Aorta (tissue), 5 donors: ENCODE measurements at regions not wholly inside any gene's neighbourhood (a gene's known extent, or its start where the extent isn't known, plus 50 kb on each side); places are given as distances from the start of the nearest gene placed in this dataset.

ENCODE experiments used
- ATAC-seq: fragments of 200-7000 bp; cut with Tn5 transposase; one replicate; pipeline ENCODE4 v1.9.1; 2022; ENCODE audit warnings: moderate library complexity; ENCODE audit not compliant: low FRiP score
- DNase-seq, 2 donors: peaks; one replicate each; pipeline ENCODE4 v3.0.0-alpha.2; 2020
- H3K27ac ChIP-seq, 2 donors: one replicate each; pipeline ENCODE4 v1.5.1; 2013; ENCODE audit warnings: low read length in 2 of 2, mild to moderate bottlenecking in 2 of 2, moderate library complexity in 2 of 2, control low read depth in 1 of 2, inconsistent platforms in 1 of 2, low read depth in 1 of 2
- H3K27me3 ChIP-seq, 2 donors: one replicate each; pipeline ENCODE4 v1.6.1; 2013; ENCODE audit warnings: control low read depth in 1 of 2, low read length in 1 of 2, mild to moderate bottlenecking in 1 of 2, moderate library complexity in 1 of 2; ENCODE audit not compliant: insufficient read depth in 2 of 2, control insufficient read depth in 1 of 2
- H3K36me3 ChIP-seq, 2 donors: one replicate each; pipeline ENCODE4 v1.6.1; 2013; ENCODE audit warnings: control low read depth in 1 of 2, low read length in 1 of 2, mild to moderate bottlenecking in 1 of 2; ENCODE audit not compliant: insufficient read depth in 2 of 2, control insufficient read depth in 1 of 2
- H3K4me1 ChIP-seq, 2 donors: one replicate each; pipeline ENCODE4 v1.6.1; 2013; ENCODE audit warnings: low read length in 2 of 2, control low read depth in 1 of 2, mild to moderate bottlenecking in 1 of 2, moderate library complexity in 1 of 2; ENCODE audit not compliant: insufficient read depth in 2 of 2, control insufficient read depth in 1 of 2
- H3K4me3 ChIP-seq, 2 donors: one replicate each; pipeline ENCODE4 v1.5.1; 2013; ENCODE audit warnings: low read length in 2 of 2, control low read depth in 1 of 2, mild to moderate bottlenecking in 1 of 2
- H3K9me3 ChIP-seq: one replicate; pipeline ENCODE4 v1.6.1; 2013; ENCODE audit warnings: mild to moderate bottlenecking, low read length; ENCODE audit not compliant: control insufficient read depth
- WGBS, 2 donors: extraction: QIAGEN DNeasy Blood & Tissue Kit; methylation state at CpG; one replicate each; pipeline ENCODE4 v1.1.7; 2013; 5-methylcytosine and 5-hydroxymethylcytosine counted together
- intact Hi-C, 2 donors: fragments of 100-400 bp; cut with DNase I; formaldehyde crosslinking; loops; one replicate each; pipeline versions ENCODE4 v1.14.2 to v1.15.0; 2022
- donor health status: healthy with polysubstance abuse.
- donor health status: Bipolar disorder and iron deficiency.
- donor health status: DM: no; HTN: no; CAD: no.
- donor health status: DM: no; HTN: no; CAD: no.
- donor health status: DM: yes; HTN: yes; CAD: no.

DNA sequence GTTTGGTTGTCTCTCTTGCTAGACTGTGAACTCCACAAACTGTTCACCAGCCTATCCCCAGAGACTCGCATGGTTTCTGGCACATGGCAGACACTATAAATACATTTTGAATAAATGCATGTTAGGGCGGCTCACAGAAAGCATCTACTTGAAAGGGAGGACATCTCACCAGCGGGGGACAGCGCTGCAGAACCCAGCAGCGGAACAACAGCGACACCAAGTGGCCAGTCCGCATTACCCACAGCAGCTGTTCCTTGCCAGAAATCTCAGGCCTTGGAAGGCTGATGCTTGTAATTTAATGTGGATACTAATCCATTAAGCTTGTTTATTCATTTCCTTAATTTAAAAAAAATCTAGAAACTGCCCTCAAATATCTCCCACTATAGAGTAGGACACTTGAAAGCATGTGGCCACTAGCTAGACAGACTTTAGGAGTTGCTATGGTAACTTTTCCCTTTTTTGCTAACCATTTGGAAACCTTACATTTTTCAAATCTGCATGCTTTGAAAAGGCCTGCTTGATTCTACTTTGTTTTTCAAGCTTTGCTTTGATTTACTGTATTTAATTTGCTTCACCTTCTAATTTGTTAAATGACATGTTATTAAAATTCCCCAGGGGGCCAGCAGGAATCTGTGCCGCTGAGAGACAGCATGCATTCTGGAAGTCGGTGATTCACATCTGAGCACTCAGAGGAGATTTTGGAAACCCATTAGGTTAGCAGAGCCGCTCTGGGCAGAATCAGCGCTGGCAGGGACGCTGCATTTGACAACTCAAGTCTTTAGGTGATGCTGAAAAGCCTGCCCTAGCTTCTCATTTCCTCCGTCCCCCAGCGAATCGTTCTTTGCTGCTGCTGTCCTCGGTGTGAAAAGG lies 63.5 kb upstream of the SSX2IP start:
- H3K27me3 ChIP-seq = no peaks in the 10 kb centered on the region
- H3K4me1 ChIP-seq = no peaks in the 10 kb centered on the region
- intact Hi-C loops = loop anchor here (1.0 to 10.0 kb wide), 4 partner anchors 85 to 609 kb away; partner anchors contain the start of gene PRKACB (in 1 of the 2)
- no peaks in the 10 kb centered on the region for H3K9me3 ChIP-seq
- peak; percentile 84 for ATAC-seq
- H3K27ac ChIP-seq = no peak overlapping the region
- no peaks in the 10 kb centered on the region for H3K36me3 ChIP-seq
- no peak overlapping the region for H3K4me3 ChIP-seq
- peak; percentile 85 to 90 for DNase-seq
- 31 to 41% methylated on average over 16 of the region's 16 CpGs for whole genome bisulfite sequencing, 2 donors

DNA sequence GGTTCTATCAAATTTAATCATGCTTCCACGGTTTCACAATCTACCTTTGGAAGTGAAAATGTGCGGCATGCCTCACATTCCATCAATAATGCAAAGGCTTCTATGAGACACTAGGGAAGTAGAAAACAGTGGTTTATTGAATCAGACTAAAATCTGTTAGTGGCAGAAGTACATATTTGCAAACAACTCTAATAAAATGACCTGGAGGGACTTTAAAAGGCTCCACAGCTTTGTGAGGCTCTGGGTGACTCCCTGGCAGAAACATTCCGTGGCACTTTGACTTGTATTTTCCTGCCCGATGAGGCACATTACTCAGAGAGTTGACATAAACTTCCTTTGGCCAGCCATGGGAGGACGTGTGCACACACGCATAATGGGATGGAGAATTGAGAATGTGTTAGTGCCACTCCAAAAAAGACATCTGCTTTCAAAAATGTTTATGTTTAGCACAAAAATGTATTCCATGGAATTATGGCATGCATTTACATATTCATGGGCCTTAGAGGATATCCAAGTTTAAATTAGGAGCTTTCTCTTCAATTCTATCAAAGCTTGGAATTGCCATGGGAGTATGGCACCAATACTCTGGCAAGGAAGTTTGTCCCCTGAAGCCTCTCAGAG lies 60.0 kb upstream of the SSX2IP start:
- no peak for DNase-seq
- ATAC-seq = no peak
- Histone ChIP-seq H3K4me1 (no peaks in the 10 kb centered on the region), H3K27me3 (no peaks in the 10 kb centered on the region), H3K9me3 (no peaks in the 10 kb centered on the region), H3K4me3 (no peak overlapping the region), H3K36me3 (no peaks in the 10 kb centered on the region), H3K27ac (no peak overlapping the region)
- 28 to 38% methylated on average over 6 of the region's 6 CpGs for WGBS, 2 donors
- intact Hi-C loops = loop anchor here (5.0 to 10.0 kb wide), 2 partner anchors 128 to 605 kb away; partner anchors contain the start of gene PRKACB (in 1 of the 2)

DNA sequence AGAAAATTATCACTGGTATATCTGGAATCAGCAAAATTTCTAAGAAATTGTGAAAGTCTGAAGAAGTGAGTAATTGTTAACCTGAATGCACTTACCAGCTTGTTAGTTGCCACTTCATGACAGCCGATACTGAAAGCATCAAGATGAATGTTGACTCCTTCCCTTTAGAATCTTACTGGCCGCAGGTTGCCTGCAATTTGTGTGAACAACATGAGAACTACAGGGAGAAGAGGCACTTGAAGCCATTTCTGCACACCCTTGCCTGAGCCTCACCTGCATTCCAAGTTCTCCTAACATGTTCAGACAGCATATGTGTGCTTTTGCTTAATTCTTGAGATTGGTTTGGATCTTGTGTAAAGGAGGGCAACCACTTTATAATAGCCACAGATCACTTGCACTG lies 59.2 kb upstream of the SSX2IP start:
- Histone ChIP-seq H3K36me3 (no peaks in the 10 kb centered on the region), H3K9me3 (no peaks in the 10 kb centered on the region), H3K4me1 (no peaks in the 10 kb centered on the region), H3K27ac (no peak overlapping the region), H3K27me3 (no peaks in the 10 kb centered on the region), H3K4me3 (no peak overlapping the region)
- ATAC-seq (no peak), DNase-seq (no peak)
- intact Hi-C loops = no loop called here
- WGBS, 2 donors = 92 to 95% methylated on average over 2 of the region's 2 CpGs

DNA sequence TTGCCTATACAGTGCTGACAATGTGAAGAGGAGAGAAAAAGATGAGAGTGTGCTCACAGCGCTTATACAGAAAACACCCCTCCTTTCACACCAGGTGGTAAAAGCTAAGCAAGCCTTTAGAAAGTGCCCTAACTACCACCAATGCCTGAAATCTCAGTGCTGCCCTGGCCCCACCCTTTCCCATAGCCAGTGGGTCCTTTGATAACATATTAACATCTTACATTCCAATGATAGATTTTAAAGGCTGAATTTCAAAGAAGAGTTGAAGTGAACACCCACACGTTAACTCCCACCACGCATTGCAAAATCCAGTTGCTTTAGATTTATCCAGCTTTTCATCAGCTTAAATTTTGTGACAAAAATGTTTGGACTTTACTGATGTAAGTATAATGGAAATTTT lies 58.1 kb upstream of the SSX2IP start:
- Histone ChIP-seq H3K27me3 (no peaks in the 10 kb centered on the region), H3K4me3 (no peak overlapping the region), H3K9me3 (no peaks in the 10 kb centered on the region), H3K27ac (no peak overlapping the region), H3K4me1 (no peaks in the 10 kb centered on the region), H3K36me3 (no peaks in the 10 kb centered on the region)
- intact Hi-C loops = no loop called here
- no peak for ATAC-seq
- no peak for DNase-seq
- WGBS, 2 donors = 88 to 94% methylated on average over 3 of the region's 3 CpGs

DNA sequence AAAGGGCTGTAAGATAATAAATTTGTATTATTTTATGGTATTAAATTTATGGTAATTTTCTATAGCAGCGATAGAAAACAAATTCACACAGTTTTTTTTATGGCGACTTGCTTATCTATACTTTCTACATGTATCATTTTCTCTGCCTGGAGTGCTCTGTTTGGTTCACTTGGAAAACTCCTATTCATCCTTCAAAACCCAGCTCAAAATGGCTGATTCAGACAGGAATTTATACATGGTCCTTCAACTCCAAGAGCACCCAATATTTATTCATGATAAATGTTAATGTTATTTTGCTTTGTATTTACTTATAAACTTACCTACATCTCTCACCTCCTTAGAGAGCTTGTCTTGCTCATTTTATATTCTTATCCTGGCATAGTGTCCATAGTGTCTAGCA lies 55.6 kb upstream of the SSX2IP start:
- intact Hi-C loops = no loop called here
- ATAC-seq = no peak

GRCh38 chr1:84743896-84744295 lies 53.6 kb upstream of the SSX2IP start:
- intact Hi-C loops = no loop called here

More for the DNA sequence above, 55.6 kb upstream of the SSX2IP start:
- Histone ChIP-seq H3K36me3 (no peaks in the 10 kb centered on the region), H3K27me3 (no peaks in the 10 kb centered on the region), H3K4me3 (no peak overlapping the region), H3K27ac (no peak overlapping the region), H3K9me3 (no peaks in the 10 kb centered on the region), H3K4me1 (no peaks in the 10 kb centered on the region)
- WGBS, 2 donors = 94 to 96% methylated on average over 2 of the region's 2 CpGs
- DNase-seq = no peak

DNA sequence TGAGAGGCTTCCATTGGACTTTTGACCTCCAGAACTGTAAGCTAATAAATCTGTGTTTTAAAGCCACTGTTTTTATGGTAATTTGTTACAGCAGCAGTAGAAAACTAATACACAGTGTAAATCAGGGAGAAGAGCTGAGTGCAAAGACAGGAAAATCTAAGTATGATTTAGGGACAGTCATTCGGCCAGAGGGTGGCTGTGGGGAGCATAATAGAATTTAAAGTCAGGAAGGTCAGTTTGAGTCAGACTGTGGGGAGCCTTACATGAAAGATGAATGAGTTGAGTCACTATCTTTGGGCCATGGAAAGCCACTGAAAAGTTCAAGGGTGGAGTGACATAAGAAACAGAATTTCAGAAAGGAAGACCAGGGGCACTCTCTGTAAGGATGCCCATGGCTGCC lies 52.4 kb upstream of the SSX2IP start:
- WGBS, 2 donors = 89 to 90% methylated on average over 1 of the region's 1 CpG
- Histone ChIP-seq H3K4me1 (no peaks in the 10 kb centered on the region), H3K9me3 (no peaks in the 10 kb centered on the region), H3K36me3 (no peaks in the 10 kb centered on the region), H3K4me3 (no peak overlapping the region), H3K27me3 (no peaks in the 10 kb centered on the region), H3K27ac (no peak overlapping the region)
- DNase-seq (no peak), ATAC-seq (no peak)
- intact Hi-C loops = no loop called here

More at GRCh38 chr1:84743896-84744295, 53.6 kb upstream of the SSX2IP start:
- Histone ChIP-seq H3K27me3 (no peaks in the 10 kb centered on the region), H3K36me3 (no peaks in the 10 kb centered on the region), H3K27ac (no peak overlapping the region), H3K9me3 (no peaks in the 10 kb centered on the region), H3K4me3 (no peak overlapping the region), H3K4me1 (no peaks in the 10 kb centered on the region)
- DNase-seq (no peak), ATAC-seq (no peak)
- 94 to 97% methylated on average over 3 of the region's 3 CpGs for WGBS, 2 donors

DNA sequence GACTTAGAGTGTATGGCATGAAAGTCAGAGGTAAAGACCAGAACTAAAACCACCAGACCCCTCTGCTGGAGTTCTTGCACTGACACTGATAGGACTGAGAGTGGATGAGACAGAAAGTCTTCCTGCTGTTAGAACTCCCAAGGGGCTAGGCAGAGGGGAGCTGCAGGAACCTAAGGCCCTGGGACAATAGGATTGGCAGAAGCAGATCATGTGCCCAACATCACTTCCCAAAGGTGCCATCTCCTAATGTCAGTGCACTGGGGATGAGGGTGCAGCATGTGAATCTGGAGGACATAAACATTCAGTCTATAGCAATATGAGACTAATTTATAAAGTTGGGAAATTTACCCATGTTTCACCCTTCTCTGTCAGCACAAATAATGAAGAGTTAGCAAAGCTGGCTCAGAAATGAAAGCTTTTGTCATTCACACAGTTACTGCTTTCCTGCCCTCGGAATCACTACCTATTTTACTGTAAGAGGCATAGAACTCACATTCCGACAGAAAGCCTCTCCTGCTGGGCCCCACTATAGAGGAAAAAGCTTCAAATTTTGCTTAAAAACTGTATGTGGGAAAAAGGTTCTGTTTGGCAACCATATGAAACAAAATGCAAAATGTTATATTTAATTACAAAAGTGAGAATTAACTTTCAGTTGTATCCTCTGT lies 49.9 kb upstream of the SSX2IP start:
- Histone ChIP-seq H3K4me1 (no peaks in the 10 kb centered on the region), H3K27ac (no peak overlapping the region), H3K9me3 (peaks cover under 1% of the 10 kb centered on the region), H3K36me3 (no peaks in the 10 kb centered on the region), H3K27me3 (no peaks in the 10 kb centered on the region), H3K4me3 (no peak overlapping the region)
- 90 to 93% methylated on average over 2 of the region's 2 CpGs for WGBS, 2 donors
- intact Hi-C loops = no loop called here
- ATAC-seq (no peak), DNase-seq (no peak)
